GM23338 (cell line): ENCODE measurements at regions not wholly inside any gene's neighbourhood (a gene's known extent, or its start where the extent isn't known, plus 50 kb on each side); places are given as distances from the start of the nearest gene placed in this dataset.

Experiments used
- ATAC-seq: fragments of 200-7000 bp; cut with Tn5 transposase; 3 replicates; pipeline ENCODE4 v1.9.1; 2020
- DNase-seq: peaks from one replicate; pipeline ENCODE4 v3.0.0-alpha.2; 2015; ENCODE audit warnings: low spot score
- H2AFZ ChIP-seq: fragments of 200-600 bp; sonication (generic); 2 replicates; pipeline ENCODE4 v1.8.0; 2016; ENCODE audit warnings: antibody characterized with exemption, mild to moderate bottlenecking, moderate library complexity
- H3F3A ChIP-seq: fragments of 200-600 bp; sonication (generic); replicated peaks from 2 replicates; pipeline ENCODE4 v1.8.0; 2017; ENCODE audit warnings: antibody characterized with exemption, mixed run types, low read depth
- H3K27ac ChIP-seq: fragments of 200-600 bp; sonication (generic); 2 replicates; pipeline ENCODE4 v1.6.1; 2016; ENCODE audit warnings: low read depth
- H3K27me3 ChIP-seq: fragments of 200-600 bp; sonication (generic); 2 replicates; pipeline ENCODE4 v1.8.0; 2016; ENCODE audit warnings: mild to moderate bottlenecking, mixed run types, moderate library complexity; ENCODE audit not compliant: insufficient read depth
- H3K36me3 ChIP-seq: fragments of 200-600 bp; sonication (generic); 2 replicates; pipeline ENCODE4 v1.8.0; 2016; ENCODE audit warnings: mild to moderate bottlenecking; ENCODE audit not compliant: insufficient read depth
- H3K4me1 ChIP-seq: fragments of 200-600 bp; sonication (generic); 2 replicates; pipeline ENCODE4 v1.8.0; 2016; ENCODE audit warnings: mild to moderate bottlenecking, moderate library complexity; ENCODE audit not compliant: insufficient read depth
- H3K4me2 ChIP-seq: fragments of 200-600 bp; sonication (generic); 2 replicates; pipeline ENCODE4 v1.7.1; 2017; ENCODE audit warnings: mixed run types
- H3K4me3 ChIP-seq: fragments of 200-600 bp; sonication (generic); 2 replicates; pipeline ENCODE4 v1.6.1; 2016; ENCODE audit warnings: mixed run types
- H3K79me2 ChIP-seq: fragments of 200-600 bp; sonication (generic); replicated peaks from 2 replicates; pipeline ENCODE4 v1.8.0; 2017; ENCODE audit warnings: mild to moderate bottlenecking; ENCODE audit not compliant: insufficient read depth
- H3K9me2 ChIP-seq: fragments of 200-600 bp; sonication (generic); 2 replicates; pipeline ENCODE4 v1.8.0; 2017; ENCODE audit not compliant: insufficient read depth
- H4K20me1 ChIP-seq: fragments of 200-600 bp; sonication (generic); replicated peaks from 2 replicates; pipeline ENCODE4 v1.8.0; 2017; ENCODE audit warnings: mild to moderate bottlenecking; ENCODE audit not compliant: insufficient read depth
- H3K27ac Mint-ChIP-seq: 2 replicates; pipeline ENCODE4 v1.8.0; 2020; ENCODE audit warnings: inconsistent platforms, mild to moderate bottlenecking, moderate library complexity, mixed read lengths
- H3K27me3 Mint-ChIP-seq: 3 replicates; pipeline ENCODE4 v1.8.0; 2022; ENCODE audit warnings: low read depth, mild to moderate bottlenecking, moderate library complexity, mixed read lengths, inconsistent platforms; ENCODE audit not compliant: insufficient read depth, poor library complexity
- H3K36me3 Mint-ChIP-seq: 3 replicates; pipeline ENCODE4 v1.8.0; 2021; ENCODE audit warnings: low read depth, mild to moderate bottlenecking, inconsistent platforms, moderate library complexity, mixed read lengths
- H3K4me1 Mint-ChIP-seq: 3 replicates; pipeline ENCODE4 v1.8.0; 2020; ENCODE audit warnings: mild to moderate bottlenecking, inconsistent platforms, mixed read lengths
- H3K4me3 Mint-ChIP-seq: 3 replicates; pipeline ENCODE4 v1.8.0; 2021; ENCODE audit warnings: moderate library complexity, mild to moderate bottlenecking, inconsistent platforms, mixed read lengths
- H3K9me3 Mint-ChIP-seq: 3 replicates; pipeline ENCODE4 v1.8.0; 2020; ENCODE audit warnings: moderate library complexity, mild to moderate bottlenecking, inconsistent platforms, mixed read lengths
- CREB1 ChIP-seq: fragments of 250-450 bp; sonication (Bioruptor Pico); IDR thresholded peaks from 2 replicates; pipeline ENCODE4 v1.5.0; 2020; ENCODE audit warnings: low read depth, mild to moderate bottlenecking, moderate library complexity
- EZH2phosphoT487 ChIP-seq: fragments of 200-600 bp; sonication (generic); IDR thresholded peaks from one replicate; pipeline ENCODE4 v1.8.1; 2018; ENCODE audit warnings: antibody characterized with exemption; ENCODE audit not compliant: unreplicated experiment
- NANOG ChIP-seq: IDR thresholded peaks from 2 replicates; pipeline ENCODE4 v1.6.1; 2016; ENCODE audit warnings: antibody characterized with exemption, borderline replicate concordance
- POLR2AphosphoS5 ChIP-seq: IDR thresholded peaks from 2 replicates; pipeline ENCODE4 v1.6.1; 2016; ENCODE audit warnings: antibody characterized with exemption, low read depth
- STAT1 ChIP-seq: IDR thresholded peaks from one replicate; pipeline ENCODE4 v1.6.1; 2016; ENCODE audit warnings: antibody characterized with exemption; ENCODE audit not compliant: unreplicated experiment
- ZNF331 ChIP-seq: fragments of 250-450 bp; sonication (Bioruptor Pico); IDR thresholded peaks from 2 replicates; pipeline ENCODE4 v1.5.0; 2020; ENCODE audit warnings: low read depth, mild to moderate bottlenecking, moderate library complexity
- TF ChIP-seq, protein P1 (sequence below): fragments of 250-450 bp; sonication (Bioruptor Pico); IDR thresholded peaks from 2 replicates; pipeline ENCODE4 v1.5.0; 2020; ENCODE audit warnings: mild to moderate bottlenecking, moderate library complexity
- TF ChIP-seq, protein P2 (sequence below), 2 experiments: fragments of 200-600 bp in 1 of 2; sonication (generic) in 1 of 2; conservative IDR thresholded peaks; 2 replicates each; pipeline versions ENCODE4 v1.5.1 to v1.6.1; 2016 to 2017; ENCODE audit warnings: antibody characterized with exemption in 2 of 2, low read depth in 2 of 2, mild to moderate bottlenecking in 2 of 2, moderate library complexity in 1 of 2
- TF ChIP-seq, protein P3 (sequence below): IDR thresholded peaks from one replicate; pipeline ENCODE4 v1.6.1; 2018; ENCODE audit warnings: antibody characterized with exemption; ENCODE audit not compliant: unreplicated experiment

- no peaks in the 10 kb centered on the region for H4K20me1 ChIP-seq
- no peak overlapping the region for H3K27ac ChIP-seq
- H3K9me2 ChIP-seq = no peaks in the 10 kb centered on the region
- peaks cover 7% of the 10 kb centered on the region; the same call in 2 of the 3 replicates for H3K4me1 Mint-ChIP-seq
- TF ChIP-seq, protein P1, sequence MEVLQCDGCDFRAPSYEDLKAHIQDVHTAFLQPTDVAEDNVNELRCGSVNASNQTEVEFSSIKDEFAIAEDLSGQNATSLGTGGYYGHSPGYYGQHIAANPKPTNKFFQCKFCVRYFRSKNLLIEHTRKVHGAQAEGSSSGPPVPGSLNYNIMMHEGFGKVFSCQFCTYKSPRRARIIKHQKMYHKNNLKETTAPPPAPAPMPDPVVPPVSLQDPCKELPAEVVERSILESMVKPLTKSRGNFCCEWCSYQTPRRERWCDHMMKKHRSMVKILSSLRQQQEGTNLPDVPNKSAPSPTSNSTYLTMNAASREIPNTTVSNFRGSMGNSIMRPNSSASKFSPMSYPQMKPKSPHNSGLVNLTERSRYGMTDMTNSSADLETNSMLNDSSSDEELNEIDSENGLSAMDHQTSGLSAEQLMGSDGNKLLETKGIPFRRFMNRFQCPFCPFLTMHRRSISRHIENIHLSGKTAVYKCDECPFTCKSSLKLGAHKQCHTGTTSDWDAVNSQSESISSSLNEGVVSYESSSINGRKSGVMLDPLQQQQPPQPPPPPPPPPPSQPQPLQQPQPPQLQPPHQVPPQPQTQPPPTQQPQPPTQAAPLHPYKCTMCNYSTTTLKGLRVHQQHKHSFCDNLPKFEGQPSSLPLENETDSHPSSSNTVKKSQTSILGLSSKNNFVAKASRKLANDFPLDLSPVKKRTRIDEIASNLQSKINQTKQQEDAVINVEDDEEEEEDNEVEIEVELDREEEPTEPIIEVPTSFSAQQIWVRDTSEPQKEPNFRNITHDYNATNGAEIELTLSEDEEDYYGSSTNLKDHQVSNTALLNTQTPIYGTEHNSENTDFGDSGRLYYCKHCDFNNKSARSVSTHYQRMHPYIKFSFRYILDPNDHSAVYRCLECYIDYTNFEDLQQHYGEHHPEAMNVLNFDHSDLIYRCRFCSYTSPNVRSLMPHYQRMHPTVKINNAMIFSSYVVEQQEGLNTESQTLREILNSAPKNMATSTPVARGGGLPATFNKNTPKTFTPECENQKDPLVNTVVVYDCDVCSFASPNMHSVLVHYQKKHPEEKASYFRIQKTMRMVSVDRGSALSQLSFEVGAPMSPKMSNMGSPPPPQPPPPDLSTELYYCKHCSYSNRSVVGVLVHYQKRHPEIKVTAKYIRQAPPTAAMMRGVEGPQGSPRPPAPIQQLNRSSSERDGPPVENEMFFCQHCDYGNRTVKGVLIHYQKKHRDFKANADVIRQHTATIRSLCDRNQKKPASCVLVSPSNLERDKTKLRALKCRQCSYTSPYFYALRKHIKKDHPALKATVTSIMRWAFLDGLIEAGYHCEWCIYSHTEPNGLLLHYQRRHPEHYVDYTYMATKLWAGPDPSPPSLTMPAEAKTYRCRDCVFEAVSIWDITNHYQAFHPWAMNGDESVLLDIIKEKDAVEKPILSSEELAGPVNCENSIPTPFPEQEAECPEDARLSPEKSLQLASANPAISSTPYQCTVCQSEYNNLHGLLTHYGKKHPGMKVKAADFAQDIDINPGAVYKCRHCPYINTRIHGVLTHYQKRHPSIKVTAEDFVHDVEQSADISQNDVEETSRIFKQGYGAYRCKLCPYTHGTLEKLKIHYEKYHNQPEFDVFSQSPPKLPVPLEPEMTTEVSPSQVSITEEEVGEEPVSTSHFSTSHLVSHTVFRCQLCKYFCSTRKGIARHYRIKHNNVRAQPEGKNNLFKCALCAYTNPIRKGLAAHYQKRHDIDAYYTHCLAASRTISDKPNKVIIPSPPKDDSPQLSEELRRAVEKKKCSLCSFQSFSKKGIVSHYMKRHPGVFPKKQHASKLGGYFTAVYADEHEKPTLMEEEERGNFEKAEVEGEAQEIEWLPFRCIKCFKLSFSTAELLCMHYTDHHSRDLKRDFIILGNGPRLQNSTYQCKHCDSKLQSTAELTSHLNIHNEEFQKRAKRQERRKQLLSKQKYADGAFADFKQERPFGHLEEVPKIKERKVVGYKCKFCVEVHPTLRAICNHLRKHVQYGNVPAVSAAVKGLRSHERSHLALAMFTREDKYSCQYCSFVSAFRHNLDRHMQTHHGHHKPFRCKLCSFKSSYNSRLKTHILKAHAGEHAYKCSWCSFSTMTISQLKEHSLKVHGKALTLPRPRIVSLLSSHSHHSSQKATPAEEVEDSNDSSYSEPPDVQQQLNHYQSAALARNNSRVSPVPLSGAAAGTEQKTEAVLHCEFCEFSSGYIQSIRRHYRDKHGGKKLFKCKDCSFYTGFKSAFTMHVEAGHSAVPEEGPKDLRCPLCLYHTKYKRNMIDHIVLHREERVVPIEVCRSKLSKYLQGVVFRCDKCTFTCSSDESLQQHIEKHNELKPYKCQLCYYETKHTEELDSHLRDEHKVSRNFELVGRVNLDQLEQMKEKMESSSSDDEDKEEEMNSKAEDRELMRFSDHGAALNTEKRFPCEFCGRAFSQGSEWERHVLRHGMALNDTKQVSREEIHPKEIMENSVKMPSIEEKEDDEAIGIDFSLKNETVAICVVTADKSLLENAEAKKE (CRISPR knock-in tag) = no peak
- TF ChIP-seq, protein P2, sequence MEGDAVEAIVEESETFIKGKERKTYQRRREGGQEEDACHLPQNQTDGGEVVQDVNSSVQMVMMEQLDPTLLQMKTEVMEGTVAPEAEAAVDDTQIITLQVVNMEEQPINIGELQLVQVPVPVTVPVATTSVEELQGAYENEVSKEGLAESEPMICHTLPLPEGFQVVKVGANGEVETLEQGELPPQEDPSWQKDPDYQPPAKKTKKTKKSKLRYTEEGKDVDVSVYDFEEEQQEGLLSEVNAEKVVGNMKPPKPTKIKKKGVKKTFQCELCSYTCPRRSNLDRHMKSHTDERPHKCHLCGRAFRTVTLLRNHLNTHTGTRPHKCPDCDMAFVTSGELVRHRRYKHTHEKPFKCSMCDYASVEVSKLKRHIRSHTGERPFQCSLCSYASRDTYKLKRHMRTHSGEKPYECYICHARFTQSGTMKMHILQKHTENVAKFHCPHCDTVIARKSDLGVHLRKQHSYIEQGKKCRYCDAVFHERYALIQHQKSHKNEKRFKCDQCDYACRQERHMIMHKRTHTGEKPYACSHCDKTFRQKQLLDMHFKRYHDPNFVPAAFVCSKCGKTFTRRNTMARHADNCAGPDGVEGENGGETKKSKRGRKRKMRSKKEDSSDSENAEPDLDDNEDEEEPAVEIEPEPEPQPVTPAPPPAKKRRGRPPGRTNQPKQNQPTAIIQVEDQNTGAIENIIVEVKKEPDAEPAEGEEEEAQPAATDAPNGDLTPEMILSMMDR (conservative IDR thresholded peaks at IDR 0.05; ENCODE audit: low read depth in 2 of 2) = no peak
- TF ChIP-seq CREB1 (CRISPR knock-in tag) (no peak), STAT1 (no peak), ZNF331 (CRISPR knock-in tag) (no peak), EZH2phosphoT487 (no peak), POLR2AphosphoS5 (no peak), NANOG (no peak)
- TF ChIP-seq, protein P3, sequence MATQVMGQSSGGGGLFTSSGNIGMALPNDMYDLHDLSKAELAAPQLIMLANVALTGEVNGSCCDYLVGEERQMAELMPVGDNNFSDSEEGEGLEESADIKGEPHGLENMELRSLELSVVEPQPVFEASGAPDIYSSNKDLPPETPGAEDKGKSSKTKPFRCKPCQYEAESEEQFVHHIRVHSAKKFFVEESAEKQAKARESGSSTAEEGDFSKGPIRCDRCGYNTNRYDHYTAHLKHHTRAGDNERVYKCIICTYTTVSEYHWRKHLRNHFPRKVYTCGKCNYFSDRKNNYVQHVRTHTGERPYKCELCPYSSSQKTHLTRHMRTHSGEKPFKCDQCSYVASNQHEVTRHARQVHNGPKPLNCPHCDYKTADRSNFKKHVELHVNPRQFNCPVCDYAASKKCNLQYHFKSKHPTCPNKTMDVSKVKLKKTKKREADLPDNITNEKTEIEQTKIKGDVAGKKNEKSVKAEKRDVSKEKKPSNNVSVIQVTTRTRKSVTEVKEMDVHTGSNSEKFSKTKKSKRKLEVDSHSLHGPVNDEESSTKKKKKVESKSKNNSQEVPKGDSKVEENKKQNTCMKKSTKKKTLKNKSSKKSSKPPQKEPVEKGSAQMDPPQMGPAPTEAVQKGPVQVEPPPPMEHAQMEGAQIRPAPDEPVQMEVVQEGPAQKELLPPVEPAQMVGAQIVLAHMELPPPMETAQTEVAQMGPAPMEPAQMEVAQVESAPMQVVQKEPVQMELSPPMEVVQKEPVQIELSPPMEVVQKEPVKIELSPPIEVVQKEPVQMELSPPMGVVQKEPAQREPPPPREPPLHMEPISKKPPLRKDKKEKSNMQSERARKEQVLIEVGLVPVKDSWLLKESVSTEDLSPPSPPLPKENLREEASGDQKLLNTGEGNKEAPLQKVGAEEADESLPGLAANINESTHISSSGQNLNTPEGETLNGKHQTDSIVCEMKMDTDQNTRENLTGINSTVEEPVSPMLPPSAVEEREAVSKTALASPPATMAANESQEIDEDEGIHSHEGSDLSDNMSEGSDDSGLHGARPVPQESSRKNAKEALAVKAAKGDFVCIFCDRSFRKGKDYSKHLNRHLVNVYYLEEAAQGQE = no peak
- DNase-seq (no peak), ATAC-seq (no peak)
- no peak overlapping the region for H3K4me3 ChIP-seq
- H3K27ac Mint-ChIP-seq = no peak overlapping the region
- H3K36me3 ChIP-seq = no peaks in the 10 kb centered on the region
- no peaks in the 10 kb centered on the region for H3K27me3 ChIP-seq
- H3K36me3 Mint-ChIP-seq = peaks cover 37% of the 10 kb centered on the region; the same call in 2 of the 3 replicates
- no peaks in the 10 kb centered on the region for H3K27me3 Mint-ChIP-seq
- H2AFZ ChIP-seq = no peak overlapping the region
- no peak overlapping the region for H3K4me3 Mint-ChIP-seq
- H3K79me2 ChIP-seq = no peaks in the 10 kb centered on the region
- no peak overlapping the region for H3K4me2 ChIP-seq
- peaks cover 6% of the 10 kb centered on the region; the same call in 1 of the 2 replicates for H3K4me1 ChIP-seq
- no peaks in the 10 kb centered on the region for H3F3A ChIP-seq
- H3K9me3 Mint-ChIP-seq = peaks cover 7% of the 10 kb centered on the region; the same call in 2 of the 3 replicates
Measured at GRCh38 chr4:130067419-130067818, 971.5 kb downstream of the C4orf33 start.
